ENCODE measurements at regions not wholly inside any gene's neighbourhood (a gene's known extent, or its start where the extent isn't known, plus 50 kb on each side); places are given as distances from the start of the nearest gene placed in this dataset.

DNA sequence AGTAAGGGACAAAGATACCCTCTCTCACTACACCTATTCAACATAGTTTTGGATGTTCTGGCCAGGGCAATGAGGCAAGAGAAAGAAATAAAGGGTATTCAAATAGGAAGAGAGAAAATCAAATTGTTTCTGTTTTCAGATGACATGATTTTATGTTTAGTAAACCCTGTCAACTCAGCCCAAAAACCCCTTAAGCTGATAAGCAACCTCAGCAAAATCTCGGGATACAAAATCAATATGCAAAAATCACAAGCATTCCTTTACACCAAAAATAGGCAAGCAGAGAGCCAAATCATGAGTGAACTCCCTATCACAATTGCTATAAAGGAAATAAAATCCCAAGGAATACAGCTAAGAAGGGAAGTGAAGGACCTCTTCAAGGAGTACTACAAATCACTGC lies 1130.7 kb upstream of the PIK3C3 start:
- no peak for DNase-seq (ENCODE audit: low read depth, low spot score)

- DNase-seq (ENCODE audit: low read depth, low spot score) = no peak
Observed at GRCh38 chr18:40821596-40822243, 1133.3 kb upstream of the PIK3C3 start.

GRCh38 chr18:40812981-40813515 lies 1142.0 kb upstream of the PIK3C3 start:
- no peak for DNase-seq (ENCODE audit: low read depth, low spot score)

GRCh38 chr18:40810372-40810771 lies 1144.7 kb upstream of the PIK3C3 start:
- DNase-seq (ENCODE audit: low read depth, low spot score) = no peak

DNA sequence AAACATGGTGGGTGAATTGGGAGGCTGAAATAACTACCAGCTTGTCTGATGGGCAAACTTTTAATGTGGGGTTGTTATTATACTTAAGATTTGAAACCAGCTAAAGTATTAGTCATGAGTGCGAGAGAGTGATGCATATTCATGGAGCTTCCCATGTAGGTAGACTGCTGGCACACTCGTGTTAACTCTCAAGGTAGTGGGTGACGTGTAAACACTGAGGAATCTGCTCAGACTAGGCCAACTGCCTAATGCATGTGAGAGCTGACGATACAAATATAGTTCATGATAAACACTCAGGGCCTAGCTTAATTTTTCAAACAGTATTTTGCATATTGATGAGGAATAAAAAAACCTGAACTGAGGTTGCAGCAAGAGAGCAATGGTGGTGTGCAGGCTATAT lies 1165.7 kb upstream of the PIK3C3 start:
- no peak for DNase-seq (ENCODE audit: low read depth, low spot score)

GRCh38 chr18:40782453-40783130 lies 1172.4 kb upstream of the PIK3C3 start:
- DNase-seq (ENCODE audit: low read depth, low spot score) = no peak

GRCh38 chr18:40769786-40770185 lies 1185.2 kb upstream of the PIK3C3 start:
- no peak for DNase-seq (ENCODE audit: low read depth, low spot score)

GRCh38 chr18:40760251-40760650 lies 1194.8 kb upstream of the PIK3C3 start:
- DNase-seq (ENCODE audit: low read depth, low spot score) = no peak

GRCh38 chr18:40754477-40754876 lies 1200.6 kb upstream of the PIK3C3 start:
- no peak for DNase-seq (ENCODE audit: low read depth, low spot score)

GRCh38 chr18:40752316-40752715 lies 1202.7 kb upstream of the PIK3C3 start:
- no peak for DNase-seq (ENCODE audit: low read depth, low spot score)

DNA sequence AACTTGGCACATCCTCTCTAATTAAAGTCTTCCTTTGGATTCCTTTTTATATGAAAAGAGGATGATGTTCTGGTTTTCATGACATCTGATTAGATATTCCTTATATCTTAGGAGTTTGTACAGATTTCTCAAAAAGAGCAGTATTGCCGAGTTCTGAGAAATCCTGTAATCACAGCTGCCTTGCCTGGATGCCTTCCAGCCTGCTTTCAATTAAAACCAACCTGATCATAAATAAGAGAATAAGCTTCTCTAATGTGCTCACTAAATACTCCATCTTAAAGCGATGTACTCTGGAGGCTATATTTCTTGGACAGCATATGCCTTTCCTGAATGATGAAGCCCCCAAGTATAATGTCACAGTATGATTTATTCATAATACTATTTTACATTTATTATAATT lies 1203.8 kb upstream of the PIK3C3 start:
- no peak for DNase-seq (ENCODE audit: low read depth, low spot score)

DNA sequence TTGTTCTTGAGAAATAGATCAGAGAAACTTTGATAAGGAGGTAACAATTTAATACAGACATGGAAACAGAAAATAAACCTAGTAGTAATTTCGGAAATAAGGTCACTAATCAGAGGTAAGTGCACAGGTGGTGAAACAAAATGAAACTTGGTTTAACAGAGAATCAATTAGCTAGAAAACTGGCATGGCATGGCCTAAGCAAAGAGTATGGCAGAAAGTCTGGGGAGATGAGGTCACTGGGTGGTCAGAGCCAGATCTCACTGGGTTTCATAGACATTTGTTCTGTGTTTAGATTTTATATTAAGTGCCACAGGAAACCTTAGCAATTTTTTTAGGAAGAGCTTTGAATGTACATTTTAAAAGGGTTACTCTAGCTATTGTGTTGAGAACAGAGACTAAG lies 1216.0 kb upstream of the PIK3C3 start:
- no peak for DNase-seq (ENCODE audit: low read depth, low spot score)

DNA sequence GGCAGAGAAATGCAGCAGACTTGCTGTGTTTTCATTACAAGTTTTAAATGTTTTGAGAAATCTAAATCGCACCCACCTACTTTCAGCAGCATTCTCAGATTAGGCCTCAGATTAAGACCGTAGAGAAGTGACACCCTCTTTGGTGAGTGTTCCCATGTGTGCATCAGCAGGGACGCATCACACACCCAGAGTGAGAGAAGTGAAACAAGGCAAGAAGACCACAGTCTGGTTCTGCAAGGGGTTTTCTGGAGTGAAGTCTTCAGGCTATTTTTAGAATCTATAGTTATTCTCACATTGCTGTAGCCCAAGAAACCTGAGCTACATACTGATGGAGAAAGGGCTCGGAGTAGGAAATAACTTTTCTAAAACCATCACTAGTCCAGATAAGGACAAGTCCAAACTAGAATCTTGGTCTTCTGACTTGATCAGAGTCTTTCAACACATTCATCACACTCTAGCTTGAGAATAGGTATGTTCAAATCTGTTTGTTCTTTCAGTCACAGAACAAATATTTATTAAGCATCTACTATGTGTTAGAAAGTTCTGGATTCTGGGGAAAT lies 1216.6 kb upstream of the PIK3C3 start:
- DNase-seq (ENCODE audit: low read depth, low spot score) = no peak

GRCh38 chr18:40708726-40709125 lies 1246.3 kb upstream of the PIK3C3 start:
- DNase-seq (ENCODE audit: low read depth, low spot score) = no peak

GRCh38 chr18:40707797-40708196 lies 1247.2 kb upstream of the PIK3C3 start:
- no peak for DNase-seq (ENCODE audit: low read depth, low spot score)

GRCh38 chr18:40698129-40698528 lies 1256.9 kb upstream of the PIK3C3 start:
- DNase-seq (ENCODE audit: low read depth, low spot score) = no peak

GRCh38 chr18:40695526-40695925 lies 1259.5 kb upstream of the PIK3C3 start:
- no peak for DNase-seq (ENCODE audit: low read depth, low spot score)

DNA sequence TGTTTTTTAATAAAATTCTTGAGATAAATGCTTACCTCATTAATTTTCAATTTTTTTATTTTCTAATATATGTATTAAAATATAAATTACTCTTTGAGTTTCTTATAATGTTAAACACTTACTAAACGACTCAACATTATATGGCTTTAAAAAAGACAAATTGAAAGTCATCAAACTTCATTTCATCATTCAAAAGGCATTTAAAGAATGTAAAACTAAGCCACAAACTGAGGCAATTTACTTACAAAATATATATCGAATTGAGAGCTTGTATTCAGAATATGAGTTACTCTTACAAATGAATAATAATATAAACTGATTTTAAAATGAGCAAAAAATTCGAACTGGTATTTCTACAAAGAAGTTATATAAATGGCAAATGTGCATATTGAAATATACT lies 1262.2 kb upstream of the PIK3C3 start:
- no peak for DNase-seq (ENCODE audit: low read depth, low spot score)

DNA sequence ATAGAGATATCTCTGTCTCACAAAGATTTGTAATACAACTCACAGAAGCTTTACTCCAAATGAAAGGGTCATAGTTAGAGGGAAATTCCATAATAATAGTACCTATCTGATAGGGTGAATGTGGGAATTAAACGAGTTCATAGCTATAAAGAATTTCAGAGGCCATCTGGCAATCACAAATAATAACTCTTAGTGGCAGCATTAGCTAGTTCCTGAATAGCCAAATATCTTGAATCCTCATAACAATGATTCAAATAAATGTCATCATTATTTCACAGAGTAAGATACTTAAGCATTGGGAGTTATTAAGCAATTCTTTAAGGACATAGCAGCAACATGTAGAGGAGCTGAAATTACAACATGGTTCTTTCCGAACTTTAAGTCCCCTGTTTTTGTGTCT lies 1265.0 kb upstream of the PIK3C3 start:
- DNase-seq (ENCODE audit: low read depth, low spot score) = no peak

GRCh38 chr18:40687399-40687798 lies 1267.6 kb upstream of the PIK3C3 start:
- no peak for DNase-seq (ENCODE audit: low read depth, low spot score)

DNA sequence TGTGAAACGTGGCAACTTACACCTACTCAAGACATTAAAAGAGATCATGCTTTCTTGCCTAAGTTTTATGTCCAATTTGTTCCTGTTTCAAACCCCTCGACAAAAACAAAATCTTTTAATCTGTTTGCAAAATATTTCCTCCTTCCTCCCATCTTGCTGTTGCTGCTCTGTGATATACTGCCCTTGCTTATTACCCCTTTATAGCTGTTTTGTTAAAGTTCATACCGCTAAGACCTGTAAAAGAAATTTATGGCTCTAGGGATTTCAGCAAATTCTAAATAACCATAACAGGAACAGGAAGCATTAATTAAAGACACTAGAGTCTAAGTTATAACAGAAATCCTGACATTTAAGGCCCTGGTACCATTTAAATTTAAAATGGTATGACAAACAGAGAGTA lies 1268.2 kb upstream of the PIK3C3 start:
- DNase-seq (ENCODE audit: low read depth, low spot score) = no peak

DNA sequence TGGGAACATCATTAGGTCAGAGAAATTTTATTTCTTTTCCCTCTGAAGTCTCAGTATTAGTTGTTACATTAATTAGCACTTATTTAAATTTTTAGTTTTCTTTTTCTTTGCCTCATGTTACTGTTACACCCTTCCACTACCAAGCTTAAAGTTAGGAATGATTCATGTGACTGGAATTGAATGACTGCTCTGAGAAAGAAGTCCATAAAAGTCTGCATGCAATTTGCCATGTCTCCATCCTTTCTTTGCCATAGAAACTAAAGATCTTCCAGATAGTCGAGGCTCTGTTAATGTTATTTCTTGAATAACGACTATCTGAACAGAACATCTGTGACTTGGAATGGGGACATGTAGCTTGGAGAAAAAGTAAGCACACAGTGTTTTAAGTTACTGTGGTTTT lies 1269.8 kb upstream of the PIK3C3 start:
- no peak for DNase-seq (ENCODE audit: low read depth, low spot score)

DNA sequence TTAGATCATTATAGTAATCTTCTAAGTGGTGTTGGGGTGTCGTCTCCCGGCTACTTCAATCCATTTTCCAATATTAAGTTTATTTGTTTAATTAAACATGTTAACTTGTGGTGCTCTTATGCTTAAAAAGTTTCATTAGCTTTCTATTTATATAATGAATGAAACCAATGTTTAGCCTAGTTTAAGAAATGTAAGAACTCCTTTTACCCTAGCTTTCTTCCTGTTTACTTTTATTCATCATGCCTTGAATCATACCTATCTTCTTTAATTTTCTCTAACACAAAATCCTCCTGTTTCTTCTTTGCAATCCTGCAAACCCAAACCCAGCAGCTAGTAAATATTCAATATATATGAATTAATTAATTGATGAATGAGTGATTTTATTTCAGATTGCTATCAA lies 1276.7 kb upstream of the PIK3C3 start:
- DNase-seq (ENCODE audit: low read depth, low spot score) = no peak

Measured in iPS DF 19.7 (cell line).